ENCODE measurements at regions not wholly inside any gene's neighbourhood (a gene's known extent, or its start where the extent isn't known, plus 50 kb on each side); places are given as distances from the start of the nearest gene placed in this dataset.

- no peak for TF ChIP-seq ZNF462 (CRISPR knock-in tag; IDR thresholded peaks at IDR 0.05)
- TF ChIP-seq CREB1 (CRISPR knock-in tag; IDR thresholded peaks at IDR 0.05; ENCODE audit: low read depth) = no peak
- no peak for TF ChIP-seq STAT1 (IDR thresholded peaks at IDR 0.05; ENCODE audit: unreplicated experiment)
- no peak for TF ChIP-seq JUNB (IDR thresholded peaks at IDR 0.05; ENCODE audit: unreplicated experiment)
- no peak for TF ChIP-seq CTCF (conservative IDR thresholded peaks at IDR 0.05; ENCODE audit: low read depth in 2 of 2)
- no peak for TF ChIP-seq ZNF331 (CRISPR knock-in tag; IDR thresholded peaks at IDR 0.05; ENCODE audit: low read depth)
- no peak for TF ChIP-seq NANOG (IDR thresholded peaks at IDR 0.05; ENCODE audit: borderline replicate concordance)
- TF ChIP-seq ETS1 (IDR thresholded peaks at IDR 0.05) = no peak
- no peak for TF ChIP-seq ZNF114 (CRISPR knock-in tag; IDR thresholded peaks at IDR 0.05)
These were observed 76.5 kb upstream of the TSPAN7 start (continued) for GRCh38 chrX:38484607-38485498.

Data from GM23338 (cell line).